Fibroblast of lung (primary cell): ENCODE measurements at regions not wholly inside any gene's neighbourhood (a gene's known extent, or its start where the extent isn't known, plus 50 kb on each side); places are given as distances from the start of the nearest gene placed in this dataset.

ENCODE experiments used
- DNase-seq, 2 donors: peaks; one replicate each; pipeline versions ENCODE4 v3.0.0 to v3.0.0-alpha.2; 2010; ENCODE audit warnings: low read depth in 2 of 2
- H2AFZ ChIP-seq: 2 replicates; pipeline ENCODE4 v1.5.1; 2012; ENCODE audit warnings: low read length, control low read depth, inconsistent platforms
- H3K27ac ChIP-seq: 2 replicates; pipeline ENCODE4 v1.5.1; 2011; ENCODE audit warnings: low read length, control low read depth; ENCODE audit not compliant: insufficient read depth
- H3K27me3 ChIP-seq: 2 replicates; pipeline ENCODE4 v1.5.1; 2011; ENCODE audit warnings: mild to moderate bottlenecking, low read length; ENCODE audit not compliant: control insufficient read depth, insufficient read depth
- H3K36me3 ChIP-seq: 2 replicates; pipeline ENCODE4 v1.5.1; 2011; ENCODE audit warnings: low read length; ENCODE audit not compliant: control insufficient read depth, insufficient read depth
- H3K4me1 ChIP-seq: 2 replicates; pipeline ENCODE4 v1.5.1; 2011; ENCODE audit warnings: low read length; ENCODE audit not compliant: control insufficient read depth, insufficient read depth; ENCODE audit errors: extremely low read depth
- H3K4me2 ChIP-seq: 2 replicates; pipeline ENCODE4 v1.5.1; 2011; ENCODE audit warnings: low read length, control low read depth; ENCODE audit not compliant: insufficient read depth; ENCODE audit errors: extremely low read depth
- H3K4me3 ChIP-seq, 4 experiments: fragments of 200-600 bp in 1 of 4; sonication (generic) in 1 of 4; replicated peaks in 1 of 4; 2 replicates each; pipeline ENCODE4 v1.5.1; 2011 to 2016; ENCODE audit warnings: low read length in 4 of 4, low read depth in 3 of 4, mild to moderate bottlenecking in 3 of 4, control low read depth in 2 of 4, inconsistent platforms in 1 of 4, mixed read lengths in 1 of 4; ENCODE audit not compliant: insufficient read depth in 1 of 4; ENCODE audit errors: control extremely low read depth in 1 of 4
- H3K79me2 ChIP-seq: 2 replicates; pipeline ENCODE4 v1.5.1; 2012; ENCODE audit warnings: mild to moderate bottlenecking, low read length, inconsistent platforms; ENCODE audit not compliant: control insufficient read depth, insufficient read depth
- H3K9ac ChIP-seq: 2 replicates; pipeline ENCODE4 v1.5.1; 2011; ENCODE audit warnings: mild to moderate bottlenecking, low read length, control low read depth; ENCODE audit not compliant: insufficient read depth
- H3K9me3 ChIP-seq: 2 replicates; pipeline ENCODE4 v1.5.1; 2012; ENCODE audit warnings: low read depth, low read length; ENCODE audit not compliant: control insufficient read depth, insufficient read depth
- H4K20me1 ChIP-seq: 2 replicates; pipeline ENCODE4 v1.5.1; 2011; ENCODE audit warnings: low read length; ENCODE audit not compliant: control insufficient read depth, insufficient read depth; ENCODE audit errors: extremely low read depth
- CTCF ChIP-seq, 2 donors: IDR thresholded peaks in 1 of 2; conservative IDR thresholded peaks in 1 of 2; 1 replicate in 1 of 2; 2 replicates in 1 of 2; pipeline ENCODE4 v1.5.1; 2011 to 2012; ENCODE audit warnings: low read length in 2 of 2, control low read depth in 1 of 2, inconsistent platforms in 1 of 2, low read depth in 1 of 2, mild to moderate bottlenecking in 1 of 2
- EZH2 ChIP-seq: IDR thresholded peaks from 2 replicates; pipeline ENCODE4 v1.5.1; 2012; ENCODE audit warnings: low read length, control low read depth, mild to moderate bottlenecking; ENCODE audit errors: missing control alignments

GRCh38 chr9:88071331-88071730 is 66.9 kb downstream of the SPATA31C2 start:
- Histone ChIP-seq H3K27me3 (no peaks in the 10 kb centered on the region), H3K36me3 (no peaks in the 10 kb centered on the region), H3K9ac (no peak overlapping the region), H3K4me1 (no peaks in the 10 kb centered on the region), H3K4me3 (no peak overlapping the region), H2AFZ (no peak overlapping the region), H4K20me1 (no peaks in the 10 kb centered on the region), H3K79me2 (no peaks in the 10 kb centered on the region), H3K9me3 (no peaks in the 10 kb centered on the region), H3K27ac (no peak overlapping the region), H3K4me2 (no peak overlapping the region)
- TF ChIP-seq CTCF (conservative IDR thresholded peaks at IDR 0.05 in 1 of 2, IDR thresholded peaks at IDR 0.05 in 1 of 2; ENCODE audit: low read depth in 1 of 2, low read length in 2 of 2) (no peak), EZH2 (no peak)
- DNase-seq, result no peak

GRCh38 chr9:88065619-88066018 is 72.7 kb downstream of the SPATA31C2 start:
- Histone ChIP-seq H4K20me1 (no peaks in the 10 kb centered on the region), H3K27ac (no peak overlapping the region), H3K9ac (no peak overlapping the region), H3K36me3 (no peaks in the 10 kb centered on the region), H3K4me2 (no peak overlapping the region), H3K4me1 (no peaks in the 10 kb centered on the region), H2AFZ (no peak overlapping the region), H3K4me3 (no peak overlapping the region), H3K9me3 (no peaks in the 10 kb centered on the region), H3K27me3 (no peaks in the 10 kb centered on the region), H3K79me2 (no peaks in the 10 kb centered on the region)
- TF ChIP-seq CTCF (conservative IDR thresholded peaks at IDR 0.05 in 1 of 2, IDR thresholded peaks at IDR 0.05 in 1 of 2; ENCODE audit: low read depth in 1 of 2, low read length in 2 of 2), result no peak
- no peak for TF ChIP-seq EZH2
- DNase-seq, result no peak

- H3K27ac ChIP-seq, result no peak overlapping the region
- H3K9ac ChIP-seq, result no peak overlapping the region
- no peaks in the 10 kb centered on the region for H3K79me2 ChIP-seq
- H3K4me3 ChIP-seq, result no peak overlapping the region
- H4K20me1 ChIP-seq, result no peaks in the 10 kb centered on the region
- TF ChIP-seq EZH2 (no peak), CTCF (conservative IDR thresholded peaks at IDR 0.05 in 1 of 2, IDR thresholded peaks at IDR 0.05 in 1 of 2; ENCODE audit: low read depth in 1 of 2, low read length in 2 of 2) (no peak)
- no peaks in the 10 kb centered on the region for H3K4me1 ChIP-seq
- no peaks in the 10 kb centered on the region for H3K9me3 ChIP-seq
- no peaks in the 10 kb centered on the region for H3K27me3 ChIP-seq
- no peak for DNase-seq
- H3K4me2 ChIP-seq, result no peak overlapping the region
- H2AFZ ChIP-seq, result no peak overlapping the region
- H3K36me3 ChIP-seq, result no peaks in the 10 kb centered on the region
Measured at GRCh38 chr9:88064554-88064953, 73.7 kb downstream of the SPATA31C2 start.
